Adrenal gland (tissue), 9 donors: ENCODE measurements at regions not wholly inside any gene's neighbourhood (a gene's known extent, or its start where the extent isn't known, plus 50 kb on each side); places are given as distances from the start of the nearest gene placed in this dataset.

Experiments
- DNase-seq, 7 donors: peaks; one replicate each; pipeline ENCODE4 v3.0.0-alpha.2; 2019 to 2020
- H3K27ac ChIP-seq, 5 donors: fragments of 200-600 bp; sonication (generic) in 4 of 5; 1 replicate in 3 of 5; 2 replicates in 2 of 5; pipeline versions ENCODE4 v1.5.1 to v1.8.0; 2016 to 2020; ENCODE audit warnings: mild to moderate bottlenecking in 1 of 5
- H3K27me3 ChIP-seq: fragments of 200-600 bp; 2 replicates; pipeline ENCODE4 v1.8.0; 2021
- H3K36me3 ChIP-seq, 2 donors: fragments of 200-600 bp; replicated peaks in 1 of 2; 1 replicate in 1 of 2; 2 replicates in 1 of 2; pipeline versions ENCODE4 v1.5.1 to v1.8.0; 2018 to 2022
- H3K4me1 ChIP-seq, 2 donors: fragments of 200-600 bp; replicated peaks in 1 of 2; 1 replicate in 1 of 2; 2 replicates in 1 of 2; pipeline versions ENCODE4 v1.5.1 to v1.8.0; 2018 to 2021
- H3K4me3 ChIP-seq, 4 donors: fragments of 200-600 bp; sonication (generic) in 3 of 4; one replicate each; pipeline ENCODE4 v1.5.1; 2016 to 2018
- H3K9me3 ChIP-seq, 3 donors: fragments of 200-600 bp; sonication (generic) in 1 of 3; replicated peaks in 1 of 3; 1 replicate in 2 of 3; 2 replicates in 1 of 3; pipeline versions ENCODE4 v1.5.1 to v1.8.0; 2016 to 2021
- POLR2A ChIP-seq, 2 donors: fragments of 450-650 bp; IDR thresholded peaks; one replicate each; pipeline ENCODE4 v1.6.1; 2017; ENCODE audit warnings: antibody characterized with exemption in 2 of 2, mild to moderate bottlenecking in 2 of 2, moderate library complexity in 1 of 2
- WGBS, 4 donors: extraction: QIAGEN DNeasy Blood & Tissue Kit in 2 of 4; methylation state at CpG; one replicate each; pipeline versions ENCODE4 v1.1.5 to v1.1.7; 2013 to 2017; 5-methylcytosine and 5-hydroxymethylcytosine counted together
- intact Hi-C, 2 donors: fragments of 100-400 bp; cut with DNase I; formaldehyde crosslinking; loops; one replicate each; pipeline versions ENCODE4 v1.14.1 to v1.15.0; 2022 to 2023
- TF ChIP-seq, protein P1 (sequence below), 6 experiments: fragments of 450-650 bp in 4 of 6; fragments of 200-600 bp in 2 of 6; sonication (generic) in 1 of 6; IDR thresholded peaks; 1 replicate in 5 of 6; 2 replicates in 1 of 6; pipeline versions ENCODE4 v1.5.1 to v1.8.0; 2016 to 2021; ENCODE audit warnings: antibody characterized with exemption in 6 of 6, mild to moderate bottlenecking in 2 of 6, moderate library complexity in 1 of 6
- donor health status: healthy with polysubstance abuse.
- donor health status: Bipolar disorder and iron deficiency.
- donor health status: DM: yes; HTN: yes; CAD: no.
- donor health status: DM: no; HTN: no; CAD: no.
- donor health status: DM: no; HTN: no; CAD: no.

DNA sequence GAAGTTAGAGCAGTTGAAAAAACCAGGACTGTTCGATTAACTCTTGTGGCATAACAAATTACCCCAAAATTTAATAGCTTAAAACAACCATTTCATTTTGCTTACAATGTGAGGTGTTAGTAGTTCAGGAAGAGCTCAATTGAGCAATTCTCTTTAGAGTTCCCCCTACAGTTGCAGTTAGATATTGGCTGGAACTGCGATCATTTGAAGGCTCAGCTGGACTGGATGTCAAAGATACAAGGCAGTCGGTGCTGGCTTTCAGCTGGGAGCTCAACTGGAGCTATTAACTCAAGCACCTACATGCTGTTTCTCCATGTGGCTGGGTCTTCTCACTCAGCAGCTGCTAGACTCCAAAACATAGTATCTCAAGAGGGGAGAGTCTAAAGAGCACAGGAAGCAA, 96.0 kb upstream of the LOC128125822 start:
- TF ChIP-seq, protein P1, sequence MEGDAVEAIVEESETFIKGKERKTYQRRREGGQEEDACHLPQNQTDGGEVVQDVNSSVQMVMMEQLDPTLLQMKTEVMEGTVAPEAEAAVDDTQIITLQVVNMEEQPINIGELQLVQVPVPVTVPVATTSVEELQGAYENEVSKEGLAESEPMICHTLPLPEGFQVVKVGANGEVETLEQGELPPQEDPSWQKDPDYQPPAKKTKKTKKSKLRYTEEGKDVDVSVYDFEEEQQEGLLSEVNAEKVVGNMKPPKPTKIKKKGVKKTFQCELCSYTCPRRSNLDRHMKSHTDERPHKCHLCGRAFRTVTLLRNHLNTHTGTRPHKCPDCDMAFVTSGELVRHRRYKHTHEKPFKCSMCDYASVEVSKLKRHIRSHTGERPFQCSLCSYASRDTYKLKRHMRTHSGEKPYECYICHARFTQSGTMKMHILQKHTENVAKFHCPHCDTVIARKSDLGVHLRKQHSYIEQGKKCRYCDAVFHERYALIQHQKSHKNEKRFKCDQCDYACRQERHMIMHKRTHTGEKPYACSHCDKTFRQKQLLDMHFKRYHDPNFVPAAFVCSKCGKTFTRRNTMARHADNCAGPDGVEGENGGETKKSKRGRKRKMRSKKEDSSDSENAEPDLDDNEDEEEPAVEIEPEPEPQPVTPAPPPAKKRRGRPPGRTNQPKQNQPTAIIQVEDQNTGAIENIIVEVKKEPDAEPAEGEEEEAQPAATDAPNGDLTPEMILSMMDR (IDR thresholded peaks at IDR 0.05), result no peak
- TF ChIP-seq POLR2A (IDR thresholded peaks at IDR 0.05), result no peak
- no peak overlapping the region for H3K27ac ChIP-seq
- H3K27me3 ChIP-seq, result no peaks in the 10 kb centered on the region
- DNase-seq, result no peak
- intact Hi-C loops, result no loop called here
- WGBS, 4 donors, result 59 to 78% (median 67%) methylated on average over 3 of the region's 3 CpGs
- H3K9me3 ChIP-seq, result no peaks in the 10 kb centered on the region
- H3K4me1 ChIP-seq, result no peaks in the 10 kb centered on the region
- no peak overlapping the region for H3K4me3 ChIP-seq
- no peaks in the 10 kb centered on the region for H3K36me3 ChIP-seq

DNA sequence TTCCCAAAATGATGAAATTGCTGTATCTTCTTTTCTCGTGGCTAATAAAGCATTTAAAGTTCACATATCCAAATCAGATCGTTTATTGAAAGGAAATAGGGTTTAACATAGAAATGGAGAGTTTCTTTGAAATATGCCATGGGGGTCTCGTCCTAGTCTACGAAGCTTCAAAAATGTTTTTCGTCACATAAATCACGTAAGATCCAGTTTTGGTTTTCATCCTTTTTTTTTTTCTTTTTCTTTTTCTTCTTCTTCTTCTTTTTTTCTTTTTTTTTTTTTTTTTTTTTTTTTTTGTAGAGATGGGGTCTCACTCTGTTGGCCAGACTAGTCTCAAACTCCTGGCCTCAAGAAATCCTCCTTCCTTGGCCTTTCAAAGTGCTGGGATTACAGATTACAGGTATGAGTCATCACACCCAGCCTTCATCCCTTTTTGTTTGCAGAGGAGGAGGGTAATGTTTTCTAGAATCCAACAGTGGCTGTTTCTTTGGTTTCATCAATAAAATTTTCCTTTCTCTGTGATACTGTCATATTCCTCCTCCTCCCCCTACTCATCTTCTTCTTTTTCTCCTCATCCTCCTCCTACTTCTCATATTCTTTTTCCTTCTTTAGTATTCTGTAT, 94.7 kb upstream of the LOC128125822 start:
- no peak for DNase-seq
- TF ChIP-seq, protein P1 (IDR thresholded peaks at IDR 0.05), result no peak
- TF ChIP-seq POLR2A (IDR thresholded peaks at IDR 0.05), result no peak
- Histone ChIP-seq H3K4me1 (no peaks in the 10 kb centered on the region), H3K27ac (no peak overlapping the region), H3K36me3 (no peaks in the 10 kb centered on the region), H3K9me3 (no peaks in the 10 kb centered on the region), H3K27me3 (no peaks in the 10 kb centered on the region), H3K4me3 (no peak overlapping the region)
- intact Hi-C loops, result no loop called here
- WGBS, 4 donors, result 87 to 91% (median 89%) methylated on average over 6 of the region's 6 CpGs

DNA sequence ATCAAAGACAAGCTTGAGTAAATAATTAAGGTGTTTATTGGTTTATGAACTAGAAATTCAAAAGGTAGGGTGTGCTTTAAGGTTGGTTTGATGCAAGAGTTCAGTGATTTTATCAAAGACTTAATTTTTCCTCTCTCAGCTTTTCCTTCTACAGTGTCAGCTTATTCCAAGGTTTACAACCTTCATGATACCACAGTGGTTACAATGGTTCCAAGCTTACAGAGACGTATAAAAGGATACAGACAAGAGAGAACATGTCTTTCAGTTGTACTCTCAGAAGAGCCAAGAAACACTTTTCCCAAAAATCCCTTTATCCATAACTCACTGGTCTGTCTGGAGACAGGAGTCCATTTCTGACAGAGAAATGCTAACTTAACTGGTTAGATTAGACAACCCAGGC, 93.5 kb upstream of the LOC128125822 start:
- intact Hi-C loops, result no loop called here
- TF ChIP-seq, protein P1 (IDR thresholded peaks at IDR 0.05), result no peak
- no peak for TF ChIP-seq POLR2A (IDR thresholded peaks at IDR 0.05)
- no peaks in the 10 kb centered on the region for H3K36me3 ChIP-seq
- no peak overlapping the region for H3K27ac ChIP-seq
- WGBS, 4 donors, result 78 to 96% (median 90%) methylated on average over 1 of the region's 1 CpG
- H3K4me1 ChIP-seq, result no peaks in the 10 kb centered on the region
- H3K9me3 ChIP-seq, result no peaks in the 10 kb centered on the region
- H3K27me3 ChIP-seq, result no peaks in the 10 kb centered on the region
- H3K4me3 ChIP-seq, result no peak overlapping the region
- no peak for DNase-seq

DNA sequence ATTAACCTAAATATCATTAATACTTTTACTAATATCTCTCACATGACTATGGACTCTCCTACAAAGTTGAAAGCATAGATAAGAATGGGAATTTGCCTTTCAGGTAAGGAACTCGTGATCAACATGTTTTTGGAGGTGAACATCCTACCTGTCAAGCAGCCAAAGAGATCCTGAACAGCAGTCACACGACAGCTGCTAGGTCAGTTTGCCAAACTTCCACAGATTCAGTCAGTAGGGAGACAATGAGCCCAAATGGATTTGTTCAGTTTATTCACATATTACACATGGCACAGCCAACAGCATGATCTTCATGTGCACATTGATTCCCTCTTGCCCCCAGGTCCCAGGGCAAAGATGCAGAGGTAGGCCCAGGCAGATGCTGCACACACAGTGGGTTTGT, 86.1 kb upstream of the LOC128125822 start:
- TF ChIP-seq, protein P1 (IDR thresholded peaks at IDR 0.05), result no peak
- TF ChIP-seq POLR2A (IDR thresholded peaks at IDR 0.05), result no peak
- intact Hi-C loops, result no loop called here
- Histone ChIP-seq H3K36me3 (no peaks in the 10 kb centered on the region), H3K27ac (no peak overlapping the region), H3K4me3 (no peak overlapping the region), H3K9me3 (no peaks in the 10 kb centered on the region), H3K4me1 (no peaks in the 10 kb centered on the region), H3K27me3 (no peaks in the 10 kb centered on the region)
- DNase-seq, result no peak
- 80 to 96% (median 84%) methylated on average over 2 of the region's 2 CpGs for WGBS, 4 donors
